ENCODE measurements at regions not wholly inside any gene's neighbourhood (a gene's known extent, or its start where the extent isn't known, plus 50 kb on each side); places are given as distances from the start of the nearest gene placed in this dataset.

GRCh38 chr16:86958423-86958822 is 358.8 kb downstream of the C16orf95 start:
- no peak for DNase-seq (ENCODE audit: insufficient read length)
- TF ChIP-seq POLR2AphosphoS5 (IDR thresholded peaks at IDR 0.05; ENCODE audit: low read depth, low read length) (no peak), TAF1 (IDR thresholded peaks at IDR 0.05; ENCODE audit: borderline replicate concordance, low read depth, low read length) (no peak)
- no peak for FAIRE-seq

GRCh38 chr16:86959091-86959651 is 358.0 kb downstream of the C16orf95 start:
- FAIRE-seq (no peak), DNase-seq (ENCODE audit: insufficient read length) (no peak)
- TF ChIP-seq POLR2A (IDR thresholded peaks at IDR 0.05; ENCODE audit: low read depth, low read length) (no peak), POLR2AphosphoS5 (IDR thresholded peaks at IDR 0.05; ENCODE audit: low read depth, low read length) (no peak), TAF1 (IDR thresholded peaks at IDR 0.05; ENCODE audit: borderline replicate concordance, low read depth, low read length) (no peak)

- no peak for DNase-seq (ENCODE audit: insufficient read length)
- no peak for FAIRE-seq
- no peak for TF ChIP-seq TAF1 (IDR thresholded peaks at IDR 0.05; ENCODE audit: borderline replicate concordance, low read depth, low read length)
- no peak for TF ChIP-seq POLR2AphosphoS5 (IDR thresholded peaks at IDR 0.05; ENCODE audit: low read depth, low read length)
- no peak for TF ChIP-seq POLR2A (IDR thresholded peaks at IDR 0.05; ENCODE audit: low read depth, low read length)
These were observed 357.5 kb downstream of the C16orf95 start for GRCh38 chr16:86959729-86960128.

GRCh38 chr16:86960266-86960665 is 356.9 kb downstream of the C16orf95 start:
- FAIRE-seq (no peak), DNase-seq (ENCODE audit: insufficient read length) (no peak)
- TF ChIP-seq TAF1 (IDR thresholded peaks at IDR 0.05; ENCODE audit: borderline replicate concordance, low read depth, low read length) (no peak), POLR2AphosphoS5 (IDR thresholded peaks at IDR 0.05; ENCODE audit: low read depth, low read length) (no peak), POLR2A (IDR thresholded peaks at IDR 0.05; ENCODE audit: low read depth, low read length) (no peak)

GRCh38 chr16:86961171-86961601 is 356.0 kb downstream of the C16orf95 start:
- FAIRE-seq (no peak), DNase-seq (ENCODE audit: insufficient read length) (no peak)
- TF ChIP-seq TAF1 (IDR thresholded peaks at IDR 0.05; ENCODE audit: borderline replicate concordance, low read depth, low read length) = no peak
- no peak for TF ChIP-seq POLR2AphosphoS5 (IDR thresholded peaks at IDR 0.05; ENCODE audit: low read depth, low read length)
- TF ChIP-seq POLR2A (IDR thresholded peaks at IDR 0.05; ENCODE audit: low read depth, low read length) = no peak

- DNase-seq (ENCODE audit: insufficient read length) = no peak
- TF ChIP-seq POLR2AphosphoS5 (IDR thresholded peaks at IDR 0.05; ENCODE audit: low read depth, low read length) = no peak
- TF ChIP-seq TAF1 (IDR thresholded peaks at IDR 0.05; ENCODE audit: borderline replicate concordance, low read depth, low read length) = no peak
- no peak for FAIRE-seq
These were observed 354.9 kb downstream of the C16orf95 start for GRCh38 chr16:86962259-86962658.

- no peak for FAIRE-seq
- TF ChIP-seq TAF1 (IDR thresholded peaks at IDR 0.05; ENCODE audit: borderline replicate concordance, low read depth, low read length) (no peak), POLR2AphosphoS5 (IDR thresholded peaks at IDR 0.05; ENCODE audit: low read depth, low read length) (no peak), POLR2A (IDR thresholded peaks at IDR 0.05; ENCODE audit: low read depth, low read length) (no peak)
- no peak for DNase-seq (ENCODE audit: insufficient read length)
These were observed 354.3 kb downstream of the C16orf95 start for GRCh38 chr16:86962913-86963312.

GRCh38 chr16:86963600-86964575 is 353.3 kb downstream of the C16orf95 start:
- FAIRE-seq (no peak), DNase-seq (ENCODE audit: insufficient read length) (no peak)
- TF ChIP-seq POLR2AphosphoS5 (IDR thresholded peaks at IDR 0.05; ENCODE audit: low read depth, low read length) (no peak), POLR2A (IDR thresholded peaks at IDR 0.05; ENCODE audit: low read depth, low read length) (no peak), TAF1 (IDR thresholded peaks at IDR 0.05; ENCODE audit: borderline replicate concordance, low read depth, low read length) (no peak)

- DNase-seq (ENCODE audit: insufficient read length) (no peak), FAIRE-seq (no peak)
- no peak for TF ChIP-seq POLR2A (IDR thresholded peaks at IDR 0.05; ENCODE audit: low read depth, low read length)
- no peak for TF ChIP-seq TAF1 (IDR thresholded peaks at IDR 0.05; ENCODE audit: borderline replicate concordance, low read depth, low read length)
- no peak for TF ChIP-seq POLR2AphosphoS5 (IDR thresholded peaks at IDR 0.05; ENCODE audit: low read depth, low read length)
These were observed 352.4 kb downstream of the C16orf95 start for GRCh38 chr16:86964796-86965241.

- DNase-seq (ENCODE audit: insufficient read length) (no peak), FAIRE-seq (no peak)
- TF ChIP-seq TAF1 (IDR thresholded peaks at IDR 0.05; ENCODE audit: borderline replicate concordance, low read depth, low read length) = no peak
- TF ChIP-seq POLR2A (IDR thresholded peaks at IDR 0.05; ENCODE audit: low read depth, low read length) = no peak
- no peak for TF ChIP-seq POLR2AphosphoS5 (IDR thresholded peaks at IDR 0.05; ENCODE audit: low read depth, low read length)
These were observed 351.9 kb downstream of the C16orf95 start for GRCh38 chr16:86965331-86965730.

- no peak for FAIRE-seq
- TF ChIP-seq POLR2AphosphoS5 (IDR thresholded peaks at IDR 0.05; ENCODE audit: low read depth, low read length) (no peak), TAF1 (IDR thresholded peaks at IDR 0.05; ENCODE audit: borderline replicate concordance, low read depth, low read length) (no peak), POLR2A (IDR thresholded peaks at IDR 0.05; ENCODE audit: low read depth, low read length) (no peak)
- no peak for DNase-seq (ENCODE audit: insufficient read length)
These were observed 351.2 kb downstream of the C16orf95 start for GRCh38 chr16:86965840-86966550.

Measured in GM12892 (cell line).